ENCODE measurements at regions not wholly inside any gene's neighbourhood (a gene's known extent, or its start where the extent isn't known, plus 50 kb on each side); places are given as distances from the start of the nearest gene placed in this dataset.

DNA sequence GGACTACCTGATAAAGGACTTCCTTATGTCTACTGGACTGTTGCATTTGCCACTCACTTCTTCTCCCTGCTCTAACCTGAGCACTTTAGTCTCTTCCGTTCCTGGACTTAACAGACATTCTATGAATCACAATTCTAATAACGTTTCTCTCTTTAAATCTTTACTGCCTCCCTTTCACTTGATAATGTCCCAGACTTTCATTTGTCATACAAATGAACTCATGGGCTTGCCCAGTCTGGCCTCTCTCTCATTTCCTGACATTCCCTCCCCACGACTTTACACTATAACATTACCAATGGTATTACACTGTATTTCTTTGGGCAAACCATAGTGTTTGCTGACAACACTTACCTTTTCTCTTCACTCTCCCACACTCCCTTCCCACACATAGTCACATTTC, 540.7 kb upstream of the TMEFF2 start:
- WGBS (ENCODE audit: low lambda C conversion rate): 35% methylated on average over 3 of the region's 3 CpGs
- DNase-seq: no peak
- ChIA-PET POLR2A (no interaction called here), CTCF (no interaction called here)
- no peaks in the 10 kb centered on the region for H4K20me1 ChIP-seq (ENCODE audit: insufficient read depth)
- H3K27me3 ChIP-seq (ENCODE audit: insufficient read depth): no peaks in the 10 kb centered on the region
- H3K4me1 ChIP-seq (ENCODE audit: control insufficient read depth in 1 of 2, insufficient read depth in 2 of 2, low read depth in 1 of 2, low read length in 1 of 2): no peaks in the 10 kb centered on the region
- no peaks in the 10 kb centered on the region for H3F3A ChIP-seq (replicated peaks; ENCODE audit: insufficient read depth)
- H3K79me2 ChIP-seq (ENCODE audit: insufficient read depth): no peaks in the 10 kb centered on the region
- H3K9me2 ChIP-seq: no peaks in the 10 kb centered on the region
- no peaks in the 10 kb centered on the region for H3K36me3 ChIP-seq (replicated peaks in 1 of 2; ENCODE audit: control insufficient read depth in 1 of 2, insufficient read depth in 2 of 2, low read length in 1 of 2)
- H3K9ac ChIP-seq: no peak overlapping the region
- no peak overlapping the region for H3K27ac ChIP-seq (ENCODE audit: low read depth in 2 of 2, low read length in 1 of 2)
- H2AFZ ChIP-seq (ENCODE audit: low read depth): no peak overlapping the region
- no peak overlapping the region for H3K4me2 ChIP-seq
- TF ChIP-seq FOXJ3 (CRISPR knock-in tag; IDR thresholded peaks at IDR 0.05) (no peak), RFX5 (IDR thresholded peaks at IDR 0.05; ENCODE audit: low read length) (no peak), CTCF (IDR thresholded peaks at IDR 0.05) (no peak), REST (IDR thresholded peaks at IDR 0.05; ENCODE audit: low read depth, low read length) (no peak), GATA2 (CRISPR knock-in tag; IDR thresholded peaks at IDR 0.05) (no peak), EP300 (IDR thresholded peaks at IDR 0.05; ENCODE audit: borderline replicate concordance in 1 of 2, low read depth in 1 of 2, low read length in 1 of 2) (no peak)
- TF ChIP-seq, protein P1, sequence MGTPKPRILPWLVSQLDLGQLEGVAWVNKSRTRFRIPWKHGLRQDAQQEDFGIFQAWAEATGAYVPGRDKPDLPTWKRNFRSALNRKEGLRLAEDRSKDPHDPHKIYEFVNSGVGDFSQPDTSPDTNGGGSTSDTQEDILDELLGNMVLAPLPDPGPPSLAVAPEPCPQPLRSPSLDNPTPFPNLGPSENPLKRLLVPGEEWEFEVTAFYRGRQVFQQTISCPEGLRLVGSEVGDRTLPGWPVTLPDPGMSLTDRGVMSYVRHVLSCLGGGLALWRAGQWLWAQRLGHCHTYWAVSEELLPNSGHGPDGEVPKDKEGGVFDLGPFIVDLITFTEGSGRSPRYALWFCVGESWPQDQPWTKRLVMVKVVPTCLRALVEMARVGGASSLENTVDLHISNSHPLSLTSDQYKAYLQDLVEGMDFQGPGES (IDR thresholded peaks at IDR 0.05; ENCODE audit: low read depth, low read length): no peak
- H3K9me3 ChIP-seq: no peaks in the 10 kb centered on the region
- H3K4me3 ChIP-seq (ENCODE audit: low read depth in 2 of 2, low read length in 1 of 2): no peak overlapping the region

DNA sequence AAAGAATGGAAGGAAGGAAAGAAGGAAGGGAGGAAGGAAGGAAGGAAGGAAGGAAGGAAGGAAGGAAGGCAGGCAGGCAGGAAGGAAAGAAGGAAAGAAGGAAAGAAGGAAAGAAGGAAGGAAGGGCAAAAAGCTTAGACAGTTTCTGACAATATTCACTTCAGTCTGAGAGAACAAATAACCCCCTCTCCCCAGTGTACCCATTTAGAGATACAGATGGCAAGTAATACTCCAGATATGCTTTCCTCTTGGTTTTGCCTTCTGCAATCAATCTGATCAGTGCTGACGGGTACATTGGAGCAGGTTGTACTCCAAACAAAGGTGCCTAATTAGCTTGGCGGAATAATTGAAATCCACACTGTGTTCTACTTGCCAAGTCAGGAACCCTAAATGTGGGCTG, 534.6 kb upstream of the TMEFF2 start:
- Histone ChIP-seq H3K9me3 (no peaks in the 10 kb centered on the region), H3K27ac (ENCODE audit: low read depth in 2 of 2, low read length in 1 of 2) (no peak overlapping the region), H3K4me2 (no peak overlapping the region), H3K27me3 (ENCODE audit: insufficient read depth) (no peaks in the 10 kb centered on the region), H3K36me3 (replicated peaks in 1 of 2; ENCODE audit: control insufficient read depth in 1 of 2, insufficient read depth in 2 of 2, low read length in 1 of 2) (no peaks in the 10 kb centered on the region), H3K4me3 (ENCODE audit: low read depth in 2 of 2, low read length in 1 of 2) (no peak overlapping the region), H4K20me1 (ENCODE audit: insufficient read depth) (no peaks in the 10 kb centered on the region), H3K4me1 (ENCODE audit: control insufficient read depth in 1 of 2, insufficient read depth in 2 of 2, low read depth in 1 of 2, low read length in 1 of 2) (no peaks in the 10 kb centered on the region; a peak in 1 of 4 replicates), H2AFZ (ENCODE audit: low read depth) (no peak overlapping the region), H3K9me2 (no peaks in the 10 kb centered on the region), H3K79me2 (ENCODE audit: insufficient read depth) (no peaks in the 10 kb centered on the region), H3K9ac (no peak overlapping the region), H3F3A (replicated peaks; ENCODE audit: insufficient read depth) (no peaks in the 10 kb centered on the region)
- POLR2A ChIA-PET: no interaction called here
- TF ChIP-seq FOXM1 (IDR thresholded peaks at IDR 0.05; ENCODE audit: low read depth) (no peak), SIN3A (IDR thresholded peaks at IDR 0.05; ENCODE audit: borderline replicate concordance, low read depth, low read length) (no peak), NRF1 (IDR thresholded peaks at IDR 0.05; ENCODE audit: low read depth, low read length) (no peak), YY1 (IDR thresholded peaks at IDR 0.05; ENCODE audit: low read depth) (no peak)
- CTCF ChIA-PET: no interaction called here
- DNase-seq: no peak
- WGBS (ENCODE audit: low lambda C conversion rate): 95% methylated on average over 2 of the region's 2 CpGs
